HL-60 (cell line): ENCODE measurements at regions not wholly inside any gene's neighbourhood (a gene's known extent, or its start where the extent isn't known, plus 50 kb on each side); places are given as distances from the start of the nearest gene placed in this dataset.

ENCODE experiments used
- DNase-seq, 2 experiments: peaks; one replicate each; pipeline ENCODE4 v3.0.0-alpha.2; 2010 to 2020; ENCODE audit warnings: low read depth in 1 of 2, low spot score in 1 of 2
- H3K27ac ChIP-seq: fragments of 250-450 bp; sonication (Bioruptor Pico); replicated peaks from 2 replicates; pipeline ENCODE4 v1.5.1; 2020; ENCODE audit warnings: mild to moderate bottlenecking, moderate library complexity
- H3K27me3 ChIP-seq: fragments of 250-450 bp; sonication (Bioruptor Pico); 2 replicates; pipeline ENCODE4 v1.5.1; 2021; ENCODE audit warnings: mild to moderate bottlenecking, moderate library complexity; ENCODE audit not compliant: insufficient read depth, poor library complexity, severe bottlenecking
- H3K4me3 ChIP-seq: replicated peaks from 2 replicates; pipeline ENCODE4 v1.5.1; 2011; ENCODE audit warnings: mild to moderate bottlenecking, control low read depth, low read length; ENCODE audit not compliant: insufficient read depth
- GABPA ChIP-seq: IDR thresholded peaks from 2 replicates; pipeline ENCODE4 v1.6.1; 2012; ENCODE audit warnings: low read depth
- POLR2AphosphoS5 ChIP-seq: IDR thresholded peaks from 2 replicates; pipeline ENCODE4 v1.6.1; 2012; ENCODE audit warnings: low read depth
- REST ChIP-seq: IDR thresholded peaks from 2 replicates; pipeline ENCODE4 v1.6.1; 2012; ENCODE audit warnings: low read depth; ENCODE audit not compliant: insufficient replicate concordance
- SPI1 ChIP-seq: IDR thresholded peaks from 2 replicates; pipeline ENCODE4 v1.6.1; 2012; ENCODE audit warnings: low read depth, mild to moderate bottlenecking, borderline replicate concordance
- TF ChIP-seq, protein P1 (sequence below): IDR thresholded peaks from one replicate; pipeline ENCODE4 v1.5.1; 2011; ENCODE audit warnings: low read length, control low read depth, inconsistent platforms; ENCODE audit not compliant: insufficient read depth

DNA sequence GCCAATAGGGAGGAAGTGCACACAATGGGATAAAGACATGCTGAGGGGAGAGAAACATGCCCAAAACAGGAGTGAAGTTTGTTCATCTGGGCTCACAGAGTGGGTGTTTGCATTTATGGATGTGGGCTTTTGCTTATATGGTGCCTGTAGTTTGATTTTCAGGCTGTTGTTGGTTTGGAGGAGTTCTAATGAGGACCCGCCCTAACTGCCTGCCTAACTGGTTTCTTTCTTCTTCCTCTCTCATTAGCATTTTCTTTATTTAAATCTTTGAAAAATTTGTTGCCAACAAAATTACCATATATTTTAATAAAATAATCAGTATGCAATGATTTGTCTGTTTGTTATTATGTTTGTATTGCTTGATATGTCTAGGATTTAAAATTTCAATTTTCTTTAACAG, 1965.8 kb downstream of the C4orf33 start:
- TF ChIP-seq GABPA (no peak), POLR2AphosphoS5 (no peak), SPI1 (no peak), REST (no peak)
- TF ChIP-seq, protein P1, sequence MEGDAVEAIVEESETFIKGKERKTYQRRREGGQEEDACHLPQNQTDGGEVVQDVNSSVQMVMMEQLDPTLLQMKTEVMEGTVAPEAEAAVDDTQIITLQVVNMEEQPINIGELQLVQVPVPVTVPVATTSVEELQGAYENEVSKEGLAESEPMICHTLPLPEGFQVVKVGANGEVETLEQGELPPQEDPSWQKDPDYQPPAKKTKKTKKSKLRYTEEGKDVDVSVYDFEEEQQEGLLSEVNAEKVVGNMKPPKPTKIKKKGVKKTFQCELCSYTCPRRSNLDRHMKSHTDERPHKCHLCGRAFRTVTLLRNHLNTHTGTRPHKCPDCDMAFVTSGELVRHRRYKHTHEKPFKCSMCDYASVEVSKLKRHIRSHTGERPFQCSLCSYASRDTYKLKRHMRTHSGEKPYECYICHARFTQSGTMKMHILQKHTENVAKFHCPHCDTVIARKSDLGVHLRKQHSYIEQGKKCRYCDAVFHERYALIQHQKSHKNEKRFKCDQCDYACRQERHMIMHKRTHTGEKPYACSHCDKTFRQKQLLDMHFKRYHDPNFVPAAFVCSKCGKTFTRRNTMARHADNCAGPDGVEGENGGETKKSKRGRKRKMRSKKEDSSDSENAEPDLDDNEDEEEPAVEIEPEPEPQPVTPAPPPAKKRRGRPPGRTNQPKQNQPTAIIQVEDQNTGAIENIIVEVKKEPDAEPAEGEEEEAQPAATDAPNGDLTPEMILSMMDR = no peak
- Histone ChIP-seq H3K27ac (no peak overlapping the region), H3K27me3 (no peaks in the 10 kb centered on the region), H3K4me3 (no peak overlapping the region)
- no peak for DNase-seq

DNA sequence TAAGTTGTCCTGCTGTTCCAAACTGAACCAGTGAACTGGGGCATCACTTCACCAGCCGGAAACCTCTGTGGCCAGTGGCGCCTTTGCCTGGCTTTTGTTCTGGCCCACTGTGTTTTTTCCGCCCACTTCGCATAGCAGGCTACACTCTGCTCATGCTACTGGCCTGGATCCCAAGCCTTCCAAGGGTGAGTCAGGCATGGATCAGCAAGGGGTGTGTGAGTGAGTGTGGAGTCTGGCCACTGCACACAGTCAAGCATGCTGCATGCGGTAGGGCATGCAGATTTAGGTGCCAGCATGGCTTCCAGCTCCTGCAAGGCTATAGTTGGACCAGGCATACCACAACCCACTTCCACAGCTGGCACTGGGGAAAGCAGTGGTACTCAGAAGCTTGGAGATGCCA, 1967.9 kb downstream of the C4orf33 start:
- Histone ChIP-seq H3K4me3 (no peak overlapping the region), H3K27me3 (no peaks in the 10 kb centered on the region), H3K27ac (no peak overlapping the region)
- TF ChIP-seq REST (no peak), SPI1 (no peak), POLR2AphosphoS5 (no peak), GABPA (no peak)
- TF ChIP-seq, protein P1 = no peak
- no peak for DNase-seq

GRCh38 chr4:131081069-131081468, 1985.1 kb downstream of the C4orf33 start:
- H3K27ac ChIP-seq = no peak overlapping the region
- TF ChIP-seq REST = no peak
- no peak for TF ChIP-seq SPI1
- TF ChIP-seq, protein P1 = no peak
- no peak for TF ChIP-seq POLR2AphosphoS5
- no peak for TF ChIP-seq GABPA
- no peak overlapping the region for H3K4me3 ChIP-seq
- no peak for DNase-seq
- H3K27me3 ChIP-seq = no peaks in the 10 kb centered on the region
